HG02610 (cell line): ENCODE measurements at regions not wholly inside any gene's neighbourhood (a gene's known extent, or its start where the extent isn't known, plus 50 kb on each side); places are given as distances from the start of the nearest gene placed in this dataset.
"Not testable (repeated sequence)": the region's sequence is repeated elsewhere in the genome, so short reads cannot be mapped to it uniquely, and the experiment has no call there.

Experiments
- ATAC-seq: cut with Tn5 transposase; IDR thresholded peaks from one replicate; pipeline ENCODE4 v1.9.1; 2021; ENCODE audit warnings: mild to moderate bottlenecking, moderate library complexity; ENCODE audit not compliant: unreplicated experiment

DNA sequence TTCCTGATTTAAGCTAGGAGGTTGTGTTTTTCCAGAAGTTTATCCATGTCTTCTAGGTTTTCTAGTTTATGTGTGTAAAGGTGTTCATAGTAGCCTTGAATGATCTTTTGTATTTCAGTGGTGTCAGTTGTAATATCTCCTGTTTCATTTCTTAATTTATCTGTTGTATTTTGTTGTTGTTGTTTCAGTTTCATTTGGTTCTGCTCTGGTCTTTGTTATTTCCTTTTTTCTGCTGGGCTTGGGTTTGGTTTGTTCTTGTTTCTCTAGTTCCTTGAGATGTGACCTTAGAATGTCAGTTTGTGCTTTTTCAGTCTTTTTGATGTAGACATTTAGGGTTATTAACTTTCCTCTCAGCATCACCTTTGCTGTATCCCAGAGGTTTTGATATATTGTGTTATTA is 62.8 kb downstream of the SCP2D1 start:
- not testable (repeated sequence) for ATAC-seq

DNA sequence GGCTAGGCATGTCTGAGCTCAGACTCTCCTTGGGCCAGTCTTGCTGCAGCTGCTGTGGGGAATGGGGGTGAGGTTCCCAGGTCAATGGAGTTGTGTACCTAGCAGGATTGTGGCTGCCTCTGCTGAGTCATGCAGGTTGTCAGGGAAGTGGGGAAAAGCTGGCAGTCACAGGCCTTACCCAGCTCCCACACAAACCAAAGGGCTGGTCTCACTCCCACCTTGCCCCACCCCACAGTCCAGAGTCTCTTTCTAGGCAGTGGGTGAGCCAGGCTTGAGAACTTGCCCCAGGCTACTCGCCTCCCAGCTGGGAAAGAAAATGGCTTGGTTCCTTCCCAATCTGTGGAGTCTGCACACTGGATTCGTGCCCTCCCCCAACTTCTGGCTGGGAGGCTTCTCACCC is 65.7 kb downstream of the SCP2D1 start:
- no peak for ATAC-seq

DNA sequence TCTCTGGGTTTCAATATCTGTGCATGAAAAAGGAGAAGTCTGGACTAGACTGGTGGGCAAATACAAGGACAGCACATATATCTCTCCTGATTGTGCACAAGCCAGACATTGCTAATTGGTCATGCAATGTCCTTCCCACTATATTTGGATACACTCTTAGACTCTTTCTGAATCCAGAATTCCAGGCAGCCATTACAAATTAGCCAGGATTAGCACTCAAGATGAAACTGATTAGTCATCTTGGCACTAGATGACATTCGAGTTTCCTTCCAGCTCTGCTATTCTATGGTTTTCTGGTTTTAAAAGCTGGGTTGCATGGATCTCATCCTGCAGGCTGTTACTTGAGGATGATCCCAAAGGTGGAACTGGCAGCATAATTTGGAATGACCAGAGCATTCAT is 73.2 kb downstream of the SCP2D1 start:
- no peak for ATAC-seq

DNA sequence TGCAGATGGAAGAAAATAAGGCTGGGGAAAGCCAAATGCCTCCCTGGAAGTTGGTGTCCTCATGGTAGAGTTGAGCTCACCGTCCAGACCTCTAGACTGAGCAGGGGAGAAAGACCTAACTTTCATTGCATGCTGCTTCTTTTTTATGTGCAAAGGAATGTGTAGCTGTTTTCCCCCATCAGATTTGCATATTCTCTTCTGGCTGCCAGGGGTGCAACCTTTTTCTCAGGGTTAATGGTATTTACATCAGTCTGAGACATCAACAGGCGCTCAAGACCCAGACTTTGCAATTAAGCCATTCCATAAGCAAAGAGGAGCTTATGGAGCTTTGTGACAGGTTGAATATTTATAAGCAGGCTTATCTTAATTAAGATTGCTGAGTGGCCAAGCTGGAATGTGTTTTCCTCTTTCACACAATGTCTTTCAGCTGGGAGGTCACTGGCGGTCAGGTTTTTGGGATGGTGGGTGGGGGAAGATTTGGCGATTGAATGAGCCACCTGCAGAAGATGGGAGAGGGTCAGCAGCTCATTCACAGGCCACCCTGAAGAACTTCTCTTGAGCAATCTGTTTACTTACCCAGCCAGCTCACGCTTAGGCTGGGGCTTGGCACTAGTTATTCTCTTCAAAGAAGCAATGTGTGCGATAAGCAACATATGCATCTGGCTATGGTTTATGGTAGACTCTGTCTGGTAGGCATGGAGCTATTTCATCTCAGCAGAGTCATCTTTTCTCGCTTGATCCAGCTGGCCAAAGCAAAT is 88.6 kb downstream of the SCP2D1 start:
- no peak for ATAC-seq

DNA sequence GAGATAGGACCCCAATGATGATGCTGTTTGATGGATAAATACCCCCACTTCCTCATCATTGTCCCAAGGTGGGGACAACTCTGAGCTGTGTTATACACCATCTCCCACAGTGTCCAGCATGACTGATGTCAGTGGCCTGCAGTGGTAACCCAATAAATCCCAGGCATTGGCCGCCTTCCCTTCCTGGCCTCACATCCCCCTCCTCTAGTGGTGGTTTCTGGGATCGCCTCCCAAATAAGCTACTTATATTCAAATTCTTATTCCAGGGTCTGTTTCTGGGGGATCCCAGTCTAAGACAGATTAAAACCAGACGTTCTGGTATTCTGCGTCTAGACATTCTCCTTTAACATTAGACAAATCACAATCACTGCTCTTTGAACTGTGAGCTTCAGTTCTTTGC is 90.6 kb downstream of the SCP2D1 start:
- ATAC-seq = no peak

DNA sequence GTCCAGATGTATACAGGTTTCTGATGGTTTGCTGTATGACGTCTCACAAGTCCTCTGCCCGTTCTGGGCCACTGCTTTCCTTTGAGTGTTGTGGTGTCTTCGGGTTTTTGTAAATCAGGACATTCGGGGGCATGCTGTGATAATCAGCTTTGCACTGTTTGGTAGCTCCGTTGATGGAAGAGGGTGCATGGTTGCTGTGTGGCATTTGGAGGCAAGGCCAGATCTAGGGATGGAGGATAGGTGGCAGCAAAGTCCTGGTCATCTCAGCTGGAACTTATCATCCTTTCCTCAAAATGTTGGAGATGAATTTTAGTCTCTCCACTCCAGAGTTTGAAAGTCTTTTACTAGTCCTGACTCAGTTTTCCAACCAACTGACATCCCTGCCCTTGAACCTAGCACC is 91.0 kb downstream of the SCP2D1 start:
- ATAC-seq = no peak

DNA sequence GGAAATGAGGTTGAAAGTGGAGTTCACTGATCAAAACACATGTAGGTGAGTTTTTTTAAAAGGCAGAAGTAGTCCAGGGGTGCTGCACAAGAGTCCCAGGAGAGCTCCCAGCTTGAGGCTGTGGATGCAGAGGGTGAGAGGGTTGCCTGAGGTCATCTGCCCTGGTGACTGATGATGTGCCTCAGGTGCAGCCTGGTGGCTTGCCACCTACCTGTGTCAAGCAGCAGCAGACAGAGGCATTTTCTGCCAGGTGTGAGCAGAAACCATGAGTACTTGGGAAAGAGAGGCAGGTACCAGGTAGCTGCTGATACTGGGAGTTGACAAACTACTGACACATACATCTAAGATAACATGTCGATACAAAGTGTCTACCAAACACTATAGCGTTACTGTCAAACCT is 92.5 kb downstream of the SCP2D1 start:
- no peak for ATAC-seq

DNA sequence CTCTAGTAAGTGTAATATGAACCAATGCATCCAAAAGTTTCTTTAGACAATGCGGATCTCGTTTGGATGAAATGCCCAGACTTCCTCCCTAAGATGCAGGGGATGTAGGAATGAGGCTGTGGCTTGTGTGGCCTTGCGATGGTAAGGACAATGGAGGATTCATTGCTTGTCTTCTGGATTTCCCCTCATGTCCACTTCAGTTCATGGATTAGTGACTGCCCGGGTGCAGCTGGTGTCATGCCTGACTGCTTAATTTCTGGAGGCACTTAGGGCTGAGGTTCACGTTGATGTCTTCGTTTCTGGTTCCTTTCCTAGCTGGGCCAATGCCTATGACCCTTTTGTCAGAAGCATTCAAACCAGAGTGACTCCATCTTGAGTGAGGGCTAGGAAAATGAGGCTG is 93.8 kb downstream of the SCP2D1 start:
- ATAC-seq = no peak

DNA sequence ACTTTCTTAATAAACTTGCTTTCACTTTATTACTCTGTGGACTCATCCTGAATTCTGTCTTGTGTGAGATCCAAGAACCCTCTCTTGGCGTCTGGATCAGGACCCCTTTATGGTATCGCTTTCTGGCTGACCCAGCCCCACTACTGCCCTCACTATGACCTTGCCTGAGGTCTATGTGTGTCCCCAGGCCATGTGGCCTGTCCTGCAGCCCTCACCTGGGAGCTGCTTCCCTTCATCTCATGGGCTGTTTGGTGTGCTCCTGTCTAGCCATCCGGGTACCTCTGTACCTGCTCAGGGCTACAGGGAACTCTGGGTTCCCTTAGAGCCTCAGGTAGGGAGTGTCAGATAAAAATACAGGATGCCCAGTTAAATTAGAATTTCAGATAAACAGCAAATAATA is 94.5 kb downstream of the SCP2D1 start:
- no peak for ATAC-seq

DNA sequence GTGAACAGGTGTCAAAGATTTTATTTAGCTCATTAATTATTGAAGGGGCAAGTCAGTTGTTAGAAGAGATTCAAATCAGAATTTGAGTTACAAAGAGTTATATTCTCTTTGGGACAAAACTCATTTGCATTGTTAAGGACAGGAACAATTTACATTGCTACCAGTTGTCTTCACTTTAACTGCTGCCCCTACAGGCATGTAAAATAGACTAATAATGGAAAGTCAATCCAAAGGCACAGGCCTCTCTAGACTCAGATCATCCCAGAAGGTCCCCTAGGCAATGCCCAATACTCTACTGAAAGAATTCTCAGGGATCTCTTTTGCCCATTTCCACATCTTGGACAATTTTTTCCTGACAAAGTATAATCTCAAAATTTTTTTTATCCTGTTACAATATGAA is 95.7 kb downstream of the SCP2D1 start:
- ATAC-seq = no peak

DNA sequence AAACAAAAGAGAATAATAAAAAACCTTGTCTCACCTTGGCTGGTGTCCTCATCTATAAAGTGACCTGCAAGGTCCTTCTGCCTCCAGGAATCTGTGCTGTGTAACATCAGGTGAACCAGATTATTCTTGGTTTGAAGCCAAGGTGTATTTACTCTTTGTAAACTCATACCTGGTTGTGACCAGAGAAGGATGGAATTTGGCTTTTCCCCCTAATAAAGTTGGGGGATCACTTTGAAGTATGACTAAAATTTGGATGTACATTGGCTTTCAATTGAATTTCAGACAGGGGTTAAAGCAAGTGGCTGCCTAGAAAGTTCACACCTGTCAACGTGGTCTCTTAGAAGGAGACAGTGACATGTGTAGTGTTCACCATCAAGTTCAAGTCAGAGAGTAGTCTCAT is 100.1 kb downstream of the SCP2D1 start:
- ATAC-seq = no peak

DNA sequence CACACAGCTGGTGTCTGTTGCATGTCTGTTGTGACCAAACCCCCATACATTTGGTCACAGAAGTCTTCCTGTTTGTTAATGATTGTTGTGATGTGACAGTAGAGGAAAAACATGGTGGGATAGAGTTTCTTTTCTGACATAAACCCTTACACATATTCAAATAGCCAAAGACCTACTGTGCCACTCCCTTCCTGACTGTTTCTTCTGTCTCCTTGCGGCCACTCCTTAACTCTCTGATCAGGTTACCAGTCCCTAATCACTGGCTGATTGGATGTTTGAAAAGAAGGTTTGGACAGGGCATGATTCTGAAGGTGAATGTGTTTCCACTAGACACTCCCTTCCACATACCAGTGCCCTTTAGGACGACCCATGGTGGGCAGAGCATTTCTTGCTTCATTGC is 101.2 kb downstream of the SCP2D1 start:
- ATAC-seq = no peak

DNA sequence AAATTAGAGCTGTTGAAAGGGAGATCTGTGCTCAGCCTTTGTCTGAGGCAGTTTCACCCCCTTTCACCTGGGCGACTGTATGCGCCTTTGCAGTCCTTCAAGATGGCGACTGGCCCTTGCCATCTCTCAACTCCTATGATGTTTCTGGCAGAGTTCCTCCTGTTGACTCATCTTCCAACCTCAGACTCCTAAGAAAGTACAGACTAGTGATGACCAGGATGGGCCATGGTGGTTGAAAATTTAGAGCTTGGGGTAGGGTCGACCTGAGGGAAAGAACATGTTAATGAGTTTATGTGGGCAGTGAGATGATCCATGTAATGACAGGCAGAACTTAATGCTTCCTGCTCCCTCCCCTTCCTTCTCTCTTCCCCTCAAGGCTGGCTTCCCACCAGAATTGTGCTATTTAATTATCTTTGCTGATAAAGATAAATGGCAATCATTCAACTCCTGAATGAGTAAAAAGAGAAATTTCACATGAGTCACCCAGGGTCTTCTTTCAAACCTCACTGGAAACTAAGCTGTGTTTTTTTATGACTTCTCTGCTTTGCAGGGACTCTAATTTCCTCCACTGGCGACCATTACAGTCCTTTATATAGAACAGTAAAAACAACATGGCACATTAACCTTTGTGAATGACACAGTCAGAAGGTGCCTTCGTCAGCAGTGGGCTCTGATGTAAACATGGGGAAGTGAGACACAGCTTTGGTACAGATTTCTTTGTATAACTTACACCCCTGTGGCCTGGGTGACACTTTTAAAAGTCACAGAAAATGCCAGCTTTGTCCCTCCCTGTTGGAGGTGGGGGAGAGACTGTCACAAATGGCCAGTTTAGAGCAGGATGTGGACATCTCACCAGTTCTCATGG is 103.5 kb downstream of the SCP2D1 start:
- no peak for ATAC-seq

DNA sequence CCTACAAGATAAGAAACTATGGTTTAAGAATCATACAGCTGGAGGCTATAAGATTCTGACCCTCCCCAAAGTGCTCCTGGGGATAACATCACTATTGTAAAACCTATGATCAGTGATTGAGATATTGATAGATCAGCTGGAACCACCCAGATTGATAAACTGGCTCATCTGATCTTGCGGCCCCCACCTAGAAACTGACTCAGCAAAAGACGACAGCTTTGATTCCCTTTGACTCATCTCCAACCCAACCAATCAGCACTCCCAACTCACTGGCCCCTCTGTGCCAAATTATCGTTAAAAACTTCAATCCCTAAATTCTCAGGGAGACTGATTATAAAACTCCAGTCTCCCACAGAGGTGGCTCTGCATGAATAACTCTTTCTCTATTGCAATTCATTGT is 106.4 kb downstream of the SCP2D1 start:
- no peak for ATAC-seq

DNA sequence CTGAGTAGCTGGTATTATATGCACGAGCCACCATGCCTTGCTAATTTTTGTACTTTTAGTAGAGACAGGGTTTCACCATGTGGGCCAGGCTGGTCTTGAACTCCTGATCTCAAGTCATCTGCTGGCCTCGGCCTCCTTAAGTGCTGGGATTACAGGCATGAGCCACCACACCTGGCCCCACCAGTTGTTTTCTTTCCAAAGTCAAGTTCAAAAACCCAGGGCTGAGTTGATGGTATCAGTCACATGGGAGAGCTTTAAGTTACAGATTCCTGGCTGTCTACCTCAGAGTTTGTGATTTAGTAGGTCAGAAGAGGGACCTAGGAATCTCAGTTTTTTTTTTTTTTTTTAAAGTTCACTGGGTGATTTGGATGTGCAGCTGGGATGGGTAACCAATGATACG is 107.7 kb downstream of the SCP2D1 start:
- no peak for ATAC-seq

DNA sequence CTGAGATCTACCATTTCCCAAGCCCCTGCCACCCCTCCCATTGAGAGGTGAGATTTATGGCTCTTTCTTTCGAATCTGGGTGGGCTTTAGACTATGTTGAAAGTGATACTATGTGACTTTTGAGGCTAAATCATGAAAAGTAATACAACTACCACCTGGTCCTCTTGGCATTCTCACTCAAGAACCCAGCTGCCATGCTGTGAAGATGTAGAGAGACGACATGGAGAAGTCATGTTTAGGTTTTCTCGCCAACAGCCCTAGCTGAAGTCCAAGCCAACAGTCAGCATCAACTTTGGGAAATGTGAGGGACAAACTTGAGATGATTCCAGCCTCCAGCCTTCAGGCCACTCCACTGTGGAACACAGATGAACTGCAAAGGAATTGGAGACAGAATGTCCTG is 108.7 kb downstream of the SCP2D1 start:
- no peak for ATAC-seq

DNA sequence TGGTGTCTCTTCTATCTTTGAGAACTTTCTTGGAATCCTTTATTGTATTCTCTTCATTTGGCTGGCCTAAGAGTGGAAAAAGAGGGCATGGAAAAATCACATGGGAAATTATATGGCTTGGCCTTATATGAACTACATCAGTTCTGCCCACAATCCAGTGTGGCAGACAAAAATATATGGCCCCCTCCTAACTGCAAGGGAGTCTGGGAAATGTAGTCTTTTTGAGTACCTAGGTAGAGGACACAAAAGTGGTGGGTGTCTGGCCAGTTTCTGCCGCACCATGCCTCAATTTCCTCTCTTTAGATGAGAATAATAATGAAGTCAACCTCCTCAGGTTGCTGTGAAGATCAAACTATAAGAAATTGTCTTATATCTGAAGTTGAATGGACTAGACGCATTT is 109.3 kb downstream of the SCP2D1 start:
- ATAC-seq = no peak

DNA sequence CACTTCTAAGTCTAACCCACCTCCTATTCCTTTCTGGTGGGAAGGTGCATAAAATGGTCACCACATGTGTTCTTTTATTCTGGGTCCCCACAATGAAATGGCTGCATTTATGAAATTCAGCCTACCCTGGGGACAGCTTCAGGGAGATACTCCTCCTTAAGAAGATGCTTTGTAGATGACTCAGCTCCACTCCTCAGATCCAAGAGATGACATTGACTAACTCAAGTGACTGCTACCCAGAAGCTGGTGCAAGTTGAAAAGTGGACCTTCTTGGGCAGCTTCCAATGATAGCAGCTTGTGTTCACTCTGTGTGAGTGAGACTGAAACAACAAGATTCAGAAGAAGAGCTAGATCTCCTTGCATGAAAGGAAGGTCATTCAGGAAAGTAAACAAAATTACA is 113.4 kb downstream of the SCP2D1 start:
- no peak for ATAC-seq

DNA sequence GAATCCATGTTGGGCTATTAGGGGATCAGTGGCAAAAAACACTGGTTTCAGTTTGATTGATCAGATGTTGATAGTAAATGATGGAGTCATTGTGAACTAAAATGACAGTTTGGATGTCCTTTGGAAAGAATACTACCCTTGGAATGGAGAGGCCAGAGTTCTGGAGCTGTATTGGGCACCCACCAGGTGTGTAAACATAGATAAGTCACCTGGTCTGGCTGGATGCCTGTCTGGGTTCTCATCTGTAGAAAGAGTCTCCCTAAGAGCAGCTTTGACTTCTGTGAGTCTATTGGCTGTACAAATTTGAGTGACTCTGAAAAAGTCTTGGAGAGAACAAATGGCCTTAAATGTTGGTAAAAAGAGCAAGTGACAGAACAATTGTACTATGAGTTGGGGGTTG is 115.0 kb downstream of the SCP2D1 start:
- no peak for ATAC-seq

DNA sequence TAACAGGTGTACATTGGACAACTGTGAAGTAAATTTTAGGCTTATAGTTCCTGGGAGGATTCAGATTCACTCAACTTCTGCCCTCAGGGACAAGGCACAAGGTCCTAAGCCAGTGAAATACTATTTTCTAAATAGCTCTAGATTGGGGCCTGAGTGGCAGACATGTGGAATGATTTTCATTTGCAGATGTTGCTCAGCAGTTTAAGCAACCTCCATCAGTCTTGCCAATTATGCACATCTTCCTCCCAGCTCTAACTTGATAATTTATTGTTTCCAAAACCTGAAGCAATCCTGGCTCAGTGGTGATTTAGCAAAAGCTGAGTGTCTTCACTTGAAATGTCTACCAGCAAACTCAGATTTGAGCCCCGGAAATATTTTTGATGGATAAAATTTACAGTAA is 116.2 kb downstream of the SCP2D1 start:
- ATAC-seq = no peak

DNA sequence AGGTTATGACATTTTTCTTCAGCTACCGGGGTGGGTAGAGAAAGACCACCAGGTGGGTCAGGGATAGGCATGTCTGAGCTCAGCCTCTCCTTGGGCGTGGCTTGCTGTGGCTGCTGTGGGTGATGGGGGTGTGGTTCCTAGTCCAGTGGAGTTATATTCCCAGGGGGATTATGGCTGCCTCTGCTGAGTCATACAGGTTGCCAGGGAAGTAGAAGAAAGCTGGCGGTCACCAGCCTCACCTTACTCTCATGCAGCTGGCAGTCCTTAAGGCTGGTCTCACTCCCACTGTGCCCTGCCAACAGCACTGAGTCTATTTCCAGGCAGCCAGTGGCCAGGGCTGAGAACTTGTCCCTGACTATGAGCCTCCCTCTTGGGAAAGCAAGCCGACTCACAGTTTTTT is 130.0 kb downstream of the SCP2D1 start:
- ATAC-seq = no peak

DNA sequence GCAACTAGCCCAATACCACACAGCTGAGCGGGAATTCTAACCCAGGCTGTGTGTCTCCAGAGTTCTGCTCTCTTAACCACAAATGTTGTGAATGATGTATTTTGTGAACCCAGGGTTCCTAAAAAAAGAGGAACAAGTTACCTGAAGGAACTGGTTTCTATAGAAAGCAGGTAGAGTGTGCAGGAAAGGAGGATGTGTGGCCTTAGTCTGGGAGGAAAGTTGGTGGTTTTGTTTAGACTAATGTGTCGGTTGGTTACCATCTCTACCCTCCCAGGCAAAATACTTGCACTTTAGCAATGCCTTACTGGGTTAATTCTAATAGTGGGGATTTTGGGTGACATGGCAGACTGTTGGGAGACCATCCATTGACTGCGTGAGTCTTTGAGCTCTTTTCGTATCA is 143.3 kb downstream of the SCP2D1 start:
- no peak for ATAC-seq
